ENCODE measurements at regions not wholly inside any gene's neighbourhood (a gene's known extent, or its start where the extent isn't known, plus 50 kb on each side); places are given as distances from the start of the nearest gene placed in this dataset.

- DNase-seq (ENCODE audit: low read depth in 2 of 3, low spot score in 2 of 3), result no peak
Measured at GRCh38 chr4:133245226-133245625, 96.1 kb downstream of the PCDH10 start.
